NCI-H2171 (cell line): ENCODE measurements at regions not wholly inside any gene's neighbourhood (a gene's known extent, or its start where the extent isn't known, plus 50 kb on each side); places are given as distances from the start of the nearest gene placed in this dataset.
"Not testable (repeated sequence)": the region's sequence is repeated elsewhere in the genome, so short reads cannot be mapped to it uniquely, and the experiment has no call there.

Experiments used
- DNase-seq: peaks from one replicate; lab custom pipeline; 2025; lab: John Stamatoyannopoulos, UW

DNA sequence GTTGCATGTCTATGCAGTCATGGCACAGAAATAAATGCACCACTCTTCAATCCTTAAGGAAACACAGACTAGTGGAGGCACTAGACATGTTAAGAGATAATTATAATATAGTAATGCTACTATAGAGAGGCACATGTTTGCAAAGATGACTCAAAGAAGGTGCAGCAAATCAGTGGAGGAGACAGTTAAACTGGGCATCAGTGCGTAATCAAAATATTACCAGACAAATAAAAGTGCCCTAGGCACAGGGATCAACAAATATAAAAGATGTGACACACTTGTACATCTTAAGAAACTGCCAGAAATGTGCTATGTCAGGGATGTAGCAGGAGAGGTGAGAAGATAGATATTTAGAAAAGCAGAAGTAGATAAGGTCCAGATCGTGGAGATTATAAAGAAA lies 642.1 kb downstream of the SLCO4C1 start:
- DNase-seq: no peak

- DNase-seq: no peak
These were observed 648.2 kb downstream of the SLCO4C1 start for GRCh38 chr5:101647861-101648260.

- no peak for DNase-seq
These were observed 652.3 kb downstream of the SLCO4C1 start for GRCh38 chr5:101643794-101644193.

DNA sequence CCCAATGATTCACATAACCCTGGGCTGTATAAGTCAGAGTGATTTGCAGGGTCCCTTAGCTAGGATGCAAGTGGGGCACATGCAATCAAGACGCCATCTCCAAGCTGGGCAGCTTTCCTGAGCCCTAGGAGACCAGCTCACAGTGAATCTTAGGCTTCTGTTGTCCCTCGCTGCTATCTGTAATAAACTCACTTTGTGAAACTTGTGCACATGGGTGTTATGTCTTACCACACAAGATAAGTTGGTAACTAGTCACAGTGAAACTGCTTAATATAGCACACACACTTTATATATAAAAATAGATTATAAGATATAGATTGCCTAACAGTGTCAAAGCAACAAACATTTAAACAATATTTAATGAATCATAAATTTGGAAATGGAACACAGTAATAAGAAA lies 658.5 kb downstream of the SLCO4C1 start:
- no peak for DNase-seq

- DNase-seq: not testable (repeated sequence)
These were observed 668.3 kb downstream of the SLCO4C1 start for GRCh38 chr5:101627770-101628169.

DNA sequence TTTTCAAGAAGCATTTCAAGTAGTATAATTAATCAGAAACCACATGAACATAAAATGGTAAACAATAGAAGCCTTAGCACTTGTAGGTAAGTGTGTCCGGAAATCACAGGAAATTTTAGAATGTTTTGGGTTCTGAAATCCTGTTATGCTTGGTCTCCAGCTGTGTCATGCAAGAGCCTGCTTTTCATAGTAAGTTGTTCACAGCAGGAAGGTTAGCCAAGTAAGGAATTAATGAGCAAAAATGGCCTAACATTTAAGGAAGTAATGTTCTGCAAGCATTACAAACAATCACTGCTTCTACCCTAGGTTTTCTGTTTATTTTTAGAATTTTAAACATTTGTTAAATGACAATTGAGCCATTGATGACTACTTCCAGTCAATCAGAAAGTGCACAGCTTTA lies 669.5 kb downstream of the SLCO4C1 start:
- DNase-seq: no peak

DNA sequence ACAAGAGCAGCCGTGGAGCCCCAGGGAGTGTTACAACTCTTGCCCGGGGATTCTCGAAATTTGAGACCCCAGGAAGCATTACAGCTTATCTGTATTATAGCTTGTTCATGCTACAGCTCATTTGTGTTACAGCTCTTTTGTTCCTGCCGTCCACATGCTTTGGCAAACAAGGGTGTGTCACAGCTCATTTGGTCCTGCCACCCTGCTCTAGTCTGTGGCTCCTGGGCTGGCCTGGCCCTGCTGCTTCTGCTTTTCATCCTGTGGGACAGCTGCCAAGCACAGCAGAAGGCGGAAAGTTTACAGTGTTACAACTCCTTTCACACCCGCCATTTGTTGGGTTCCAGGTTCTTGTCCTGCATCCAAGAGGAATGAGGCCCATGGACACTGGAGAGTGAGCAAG lies 685.0 kb downstream of the SLCO4C1 start:
- DNase-seq: no peak

GRCh38 chr5:101608322-101608721 lies 687.8 kb downstream of the SLCO4C1 start:
- DNase-seq: no peak

GRCh38 chr5:101605700-101606099 lies 690.4 kb downstream of the SLCO4C1 start:
- no peak for DNase-seq

GRCh38 chr5:101600614-101601013 lies 695.5 kb downstream of the SLCO4C1 start:
- no peak for DNase-seq

DNA sequence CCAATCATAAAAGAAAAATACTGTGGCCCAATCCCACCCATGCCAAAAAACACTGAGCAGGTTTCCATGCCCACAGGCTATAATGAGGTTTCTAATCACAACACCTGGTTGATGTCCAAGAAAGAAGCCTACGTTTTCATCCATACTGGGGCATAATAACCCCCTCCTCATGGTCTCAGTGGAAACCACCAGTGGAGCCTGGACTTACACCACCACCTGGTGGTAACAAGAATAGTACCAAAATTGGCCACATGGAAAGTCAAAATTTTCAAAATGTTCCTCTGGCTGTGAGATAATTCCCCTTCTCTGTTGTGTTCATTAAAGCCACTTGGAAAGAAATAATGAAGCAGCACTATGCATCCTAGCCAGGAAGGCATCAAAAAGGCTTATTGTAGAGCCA lies 687.3 kb upstream of the ST8SIA4 start:
- DNase-seq: no peak

DNA sequence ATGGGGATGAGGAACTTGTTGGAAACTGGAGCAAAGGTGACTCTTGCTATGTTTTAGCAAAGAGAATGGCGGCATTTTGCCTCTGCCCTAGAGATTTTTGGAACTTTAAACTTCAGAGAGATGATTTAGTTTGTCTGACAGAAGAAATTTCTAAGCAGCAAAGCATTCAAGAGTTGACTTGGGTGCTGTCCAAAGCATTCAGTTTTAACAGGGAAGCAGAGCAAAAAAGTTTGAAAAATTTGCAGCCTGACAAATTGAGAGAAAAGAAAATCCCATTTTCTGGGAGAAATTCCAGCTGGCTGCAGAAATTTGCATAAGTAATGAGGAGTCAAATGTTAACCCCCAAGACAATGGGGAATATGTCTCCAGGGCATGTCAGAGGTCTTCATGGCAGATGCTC lies 682.3 kb upstream of the ST8SIA4 start:
- no peak for DNase-seq

DNA sequence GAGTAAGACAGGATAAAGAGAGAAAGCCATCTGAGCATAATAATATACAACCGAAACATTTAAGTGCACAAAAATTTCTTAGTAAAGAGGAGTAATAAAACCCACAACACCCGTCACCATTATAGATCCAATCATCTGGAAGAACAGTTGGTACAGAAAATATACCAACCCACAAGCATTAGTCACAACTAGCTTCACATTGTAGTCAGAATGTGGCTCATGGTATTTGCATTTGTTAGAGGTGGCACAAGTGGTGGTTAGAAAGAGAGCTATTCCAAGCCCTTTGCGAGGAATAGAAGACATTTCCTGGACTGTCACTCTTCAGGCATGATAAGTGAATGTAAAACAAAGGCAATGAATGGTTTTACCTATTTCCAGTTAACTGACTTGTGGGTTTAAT lies 677.5 kb upstream of the ST8SIA4 start:
- no peak for DNase-seq

- no peak for DNase-seq
These were observed 670.9 kb upstream of the ST8SIA4 start for GRCh38 chr5:101574017-101574416.

DNA sequence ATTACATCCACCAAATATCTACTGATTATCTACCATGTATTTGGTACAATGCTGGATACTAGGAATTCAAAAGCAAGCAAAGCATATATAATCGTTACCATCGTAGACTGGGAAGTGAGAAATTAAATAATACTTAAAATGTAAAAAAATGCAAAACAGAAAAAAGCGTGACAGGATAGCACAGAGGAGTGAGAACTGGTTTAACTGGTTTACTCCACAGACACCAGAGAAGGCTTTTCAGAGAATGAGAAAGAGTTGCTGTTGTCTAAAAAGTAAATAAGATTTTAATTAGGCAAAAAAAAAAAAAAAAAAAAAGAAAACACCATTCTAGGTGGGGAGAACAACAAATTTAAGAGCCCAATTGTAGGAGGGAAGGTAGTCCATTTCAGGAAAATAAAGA lies 657.9 kb upstream of the ST8SIA4 start:
- DNase-seq: no peak

DNA sequence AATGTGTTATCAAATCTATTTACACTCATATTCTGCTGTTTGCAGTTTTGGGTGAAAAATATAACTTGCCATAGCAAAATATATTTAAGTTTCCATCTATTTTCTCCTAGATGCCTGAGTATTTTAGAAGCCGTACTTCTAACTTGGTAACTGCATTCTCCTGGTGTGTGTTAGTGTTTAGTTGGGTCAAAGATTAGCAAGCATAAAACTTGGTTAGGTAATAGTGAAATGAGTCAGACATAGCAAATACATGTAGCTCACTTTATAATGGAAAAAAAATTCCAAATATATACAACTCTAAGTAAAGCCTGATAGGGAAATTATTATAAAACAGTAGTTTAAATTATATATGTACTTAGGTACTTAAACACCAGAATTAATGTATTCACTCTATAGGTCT lies 640.7 kb upstream of the ST8SIA4 start:
- no peak for DNase-seq

DNA sequence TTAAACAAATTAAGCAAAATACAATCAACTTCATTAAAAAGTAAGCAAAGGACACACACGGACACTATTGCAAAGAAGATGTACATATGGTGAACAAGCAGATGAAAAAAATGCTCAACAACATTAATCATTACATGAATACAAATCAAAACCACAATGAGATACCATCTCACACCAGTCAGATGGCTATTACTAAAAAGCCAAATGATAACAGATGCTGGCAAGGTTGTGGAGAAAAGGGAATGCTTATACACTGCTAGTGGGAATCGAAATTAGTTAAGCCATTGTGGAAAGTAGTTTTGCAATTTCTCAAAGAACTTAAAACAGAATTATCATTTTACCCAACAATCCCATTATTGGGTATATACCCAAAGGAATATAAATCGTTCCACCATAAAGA lies 636.2 kb upstream of the ST8SIA4 start:
- DNase-seq: no peak

GRCh38 chr5:101535626-101536025 lies 632.5 kb upstream of the ST8SIA4 start:
- DNase-seq: no peak

- no peak for DNase-seq
These were observed 631.5 kb upstream of the ST8SIA4 start for GRCh38 chr5:101534491-101535110.

GRCh38 chr5:101532430-101532829 lies 629.3 kb upstream of the ST8SIA4 start:
- no peak for DNase-seq

- no peak for DNase-seq
These were observed 627.9 kb upstream of the ST8SIA4 start for GRCh38 chr5:101531026-101531425.

GRCh38 chr5:101529094-101529493 lies 626.0 kb upstream of the ST8SIA4 start:
- not testable (repeated sequence) for DNase-seq

DNA sequence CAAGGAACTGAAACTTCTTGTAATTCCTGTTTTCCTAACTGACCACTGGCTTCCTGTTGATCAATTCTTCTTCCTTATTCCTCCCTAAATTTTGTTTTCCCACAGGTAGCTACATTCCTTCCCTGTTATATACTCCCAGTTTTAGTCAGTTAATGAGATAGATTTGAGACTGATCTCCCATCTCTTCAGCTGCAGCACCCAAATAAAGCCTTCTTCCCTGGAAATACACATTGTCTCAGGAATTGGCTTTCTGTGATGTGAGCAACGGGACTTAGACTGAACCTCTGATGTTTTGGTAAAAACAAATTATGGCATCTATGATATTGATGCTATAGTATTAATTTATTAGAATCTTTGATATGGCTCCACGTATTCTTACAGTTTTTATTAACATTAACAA lies 617.3 kb upstream of the ST8SIA4 start:
- DNase-seq: no peak

DNA sequence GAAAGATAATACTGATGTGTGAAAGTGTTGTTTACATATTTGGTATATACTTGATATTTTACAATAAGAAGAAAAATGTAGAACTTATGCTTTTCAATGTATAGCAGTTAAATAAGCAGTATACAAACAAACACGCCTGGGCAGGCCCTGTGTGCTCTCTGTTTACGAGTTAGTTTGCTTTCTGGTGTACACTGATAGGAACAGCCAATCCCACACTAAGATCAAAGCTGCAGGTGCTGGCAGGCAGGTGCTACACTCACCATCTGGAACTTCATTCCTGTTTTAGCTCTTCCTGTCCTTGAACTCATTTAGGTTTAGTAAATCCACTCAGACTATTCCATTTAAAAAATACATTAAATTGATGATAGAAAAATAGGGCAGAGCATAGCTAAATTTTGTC lies 614.7 kb upstream of the ST8SIA4 start:
- DNase-seq: no peak

GRCh38 chr5:101515721-101516120 lies 612.6 kb upstream of the ST8SIA4 start:
- no peak for DNase-seq
